ENCODE measurements at regions not wholly inside any gene's neighbourhood (a gene's known extent, or its start where the extent isn't known, plus 50 kb on each side); places are given as distances from the start of the nearest gene placed in this dataset.
"Not testable (repeated sequence)": the region's sequence is repeated elsewhere in the genome, so short reads cannot be mapped to it uniquely, and the experiment has no call there.

GRCh38 chr18:49693717-49694005 is 119.7 kb downstream of the ACAA2 start:
- no peak for DNase-seq

GRCh38 chr18:49692906-49693716 is 120.2 kb downstream of the ACAA2 start:
- DNase-seq, result no peak

- no peak for DNase-seq
Observed at GRCh38 chr18:49691177-49691608, 122.1 kb downstream of the ACAA2 start.

GRCh38 chr18:49690312-49690711 is 123.0 kb downstream of the ACAA2 start:
- DNase-seq, result no peak

- no peak for DNase-seq
Observed at GRCh38 chr18:49685231-49685942, 123.5 kb downstream of the LIPG start.

- DNase-seq, result not testable (repeated sequence)
Observed at GRCh38 chr18:49682803-49683190, 120.9 kb downstream of the LIPG start.

GRCh38 chr18:49682173-49682802 is 120.4 kb downstream of the LIPG start:
- DNase-seq, result no peak

- no peak for DNase-seq
Observed at GRCh38 chr18:49681387-49681786, 119.5 kb downstream of the LIPG start.

- DNase-seq, result no peak
Observed at GRCh38 chr18:49678440-49678839, 116.6 kb downstream of the LIPG start.

GRCh38 chr18:49677762-49678413 is 116.0 kb downstream of the LIPG start:
- DNase-seq, result no peak

GRCh38 chr18:49677081-49677480 is 115.2 kb downstream of the LIPG start:
- no peak for DNase-seq

GRCh38 chr18:49673281-49673680 is 111.4 kb downstream of the LIPG start:
- no peak for DNase-seq

GRCh38 chr18:49672853-49673252 is 111.0 kb downstream of the LIPG start:
- DNase-seq, result no peak

- no peak for DNase-seq
Observed at GRCh38 chr18:49669403-49669802, 107.5 kb downstream of the LIPG start.

GRCh38 chr18:49668574-49669275 is 106.9 kb downstream of the LIPG start:
- no peak for DNase-seq

GRCh38 chr18:49667462-49667861 is 105.6 kb downstream of the LIPG start:
- no peak for DNase-seq

- DNase-seq, result no peak
Observed at GRCh38 chr18:49666045-49666775, 104.4 kb downstream of the LIPG start.

- no peak for DNase-seq
Observed at GRCh38 chr18:49663899-49664890, 102.3 kb downstream of the LIPG start.

GRCh38 chr18:49662506-49662905 is 100.6 kb downstream of the LIPG start:
- DNase-seq, result no peak

GRCh38 chr18:49658823-49659404 is 97.1 kb downstream of the LIPG start:
- DNase-seq, result no peak

All from stimulated activated CD4-positive, alpha-beta T cell treated with anti-CD3 and anti-CD28 coated beads, Interleukin-4, amount 100 ng/mL, for 4 hours (primary cell).